ENCODE measurements at regions not wholly inside any gene's neighbourhood (a gene's known extent, or its start where the extent isn't known, plus 50 kb on each side); places are given as distances from the start of the nearest gene placed in this dataset.
"Not testable (repeated sequence)": the region's sequence is repeated elsewhere in the genome, so short reads cannot be mapped to it uniquely, and the experiment has no call there.

DNA sequence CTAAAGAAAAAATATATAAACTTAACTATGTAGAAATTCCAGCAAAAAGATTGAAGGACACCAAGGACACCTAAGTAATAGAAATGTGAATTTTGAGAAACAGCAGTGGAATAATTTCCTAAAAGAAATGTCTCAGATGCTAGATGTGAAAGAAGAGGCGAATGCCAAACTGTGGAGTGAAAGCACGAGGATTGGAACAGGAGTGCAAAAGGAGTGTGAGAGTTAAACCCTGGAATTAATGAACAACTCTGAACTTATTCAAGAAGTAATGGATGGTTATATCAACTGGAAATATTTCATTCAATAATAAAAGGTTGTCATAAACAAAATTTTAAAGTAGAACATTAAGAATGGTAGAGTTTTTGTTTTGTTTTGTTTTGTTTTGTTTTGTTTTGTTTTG lies 78.5 kb upstream of the SGIP1 start:
- no peak for DNase-seq

DNA sequence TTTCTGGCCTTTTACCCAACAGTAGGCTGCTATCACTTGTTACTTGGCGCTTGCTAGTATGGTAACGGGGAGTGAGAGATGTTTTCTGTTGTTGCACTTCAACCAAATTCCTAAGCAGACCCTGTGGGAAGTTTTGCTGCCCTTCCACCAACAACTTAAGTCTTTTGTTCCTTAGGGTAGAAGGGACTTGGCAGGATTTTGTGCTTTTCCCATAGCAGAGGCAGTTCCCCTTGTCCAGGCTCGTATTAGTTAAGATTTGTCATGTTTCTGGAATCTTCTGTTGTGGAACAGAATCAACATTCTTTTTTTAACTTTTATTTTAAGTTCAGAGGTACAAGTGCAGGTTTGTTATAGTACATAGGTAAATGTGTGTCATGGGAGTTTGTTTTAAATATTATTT lies 73.2 kb upstream of the SGIP1 start:
- DNase-seq, result no peak

DNA sequence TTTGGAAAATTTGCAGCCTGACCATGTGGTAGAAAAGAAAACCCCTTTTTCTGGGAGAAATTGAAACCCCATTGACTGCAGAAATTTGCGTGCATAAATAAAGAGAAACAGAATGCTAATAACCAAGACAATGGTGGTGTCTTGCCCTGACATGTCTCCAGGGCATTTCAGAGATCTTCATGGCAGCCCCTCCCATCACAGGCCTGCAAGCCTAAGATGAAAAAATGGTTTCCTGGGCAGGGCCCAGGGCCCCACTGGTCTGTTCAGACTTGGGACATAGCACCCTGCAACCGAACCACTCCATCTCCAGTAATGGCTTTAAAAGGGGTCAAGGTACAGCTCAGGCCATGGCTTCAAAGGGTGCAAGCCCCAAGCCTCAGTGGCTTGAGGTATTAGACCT lies 71.6 kb upstream of the SGIP1 start:
- no peak for DNase-seq

DNA sequence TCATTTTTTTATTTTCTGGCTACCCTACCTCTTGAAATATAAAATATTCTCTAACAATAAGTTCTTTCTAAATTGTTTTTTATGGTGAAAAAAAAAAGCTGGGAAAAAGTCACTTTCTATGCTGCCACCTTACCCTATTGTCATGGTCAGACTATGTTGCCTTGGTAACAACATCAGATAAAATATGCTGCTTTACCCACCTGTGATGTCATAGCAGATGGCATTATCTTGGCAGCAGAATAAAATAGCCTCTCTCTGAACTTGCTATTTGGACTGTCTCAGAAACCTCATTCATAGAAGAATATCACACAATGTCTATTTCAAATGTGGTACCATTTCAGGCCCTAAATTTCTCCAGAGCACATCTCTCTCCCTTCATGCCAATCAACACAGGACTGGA lies 69.6 kb upstream of the SGIP1 start:
- DNase-seq, result no peak

DNA sequence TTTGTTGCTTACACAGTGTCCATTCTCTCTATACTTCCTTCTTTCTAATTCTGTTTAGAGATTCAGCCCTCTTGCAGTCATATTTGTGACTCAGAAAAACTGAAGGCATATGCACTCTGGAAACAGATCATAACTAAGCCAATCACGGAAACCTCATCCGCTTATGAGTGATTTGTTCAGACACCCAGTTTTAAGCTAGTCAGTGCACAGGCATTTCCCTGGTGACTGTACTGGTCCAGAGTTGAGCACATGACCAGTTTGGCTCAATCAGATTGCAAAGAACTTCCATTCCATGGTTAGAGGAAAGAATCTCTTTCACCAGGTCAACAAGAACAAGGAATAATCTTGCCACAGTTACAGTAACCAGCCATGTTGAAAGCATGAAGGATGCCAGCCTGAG lies 69.2 kb upstream of the SGIP1 start:
- no peak for DNase-seq

DNA sequence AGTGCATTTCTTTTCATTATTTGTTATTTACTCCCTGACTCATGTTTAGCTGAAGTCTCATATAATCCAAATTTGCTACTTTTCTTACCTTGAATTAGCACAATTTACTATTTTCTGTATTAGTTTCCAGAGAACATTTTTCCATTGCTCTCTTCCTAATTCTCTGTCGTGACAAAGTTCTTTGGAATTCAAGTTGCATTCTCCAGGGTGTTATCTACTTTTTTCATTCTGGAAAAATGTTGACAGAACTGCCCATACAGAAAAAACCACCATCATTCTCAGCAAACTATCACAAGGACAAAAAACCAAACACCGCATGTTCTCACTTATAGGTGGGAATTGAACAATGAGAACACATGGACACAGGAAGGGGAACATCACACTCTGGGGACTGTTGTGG lies 67.3 kb upstream of the SGIP1 start:
- DNase-seq, result not testable (repeated sequence)

DNA sequence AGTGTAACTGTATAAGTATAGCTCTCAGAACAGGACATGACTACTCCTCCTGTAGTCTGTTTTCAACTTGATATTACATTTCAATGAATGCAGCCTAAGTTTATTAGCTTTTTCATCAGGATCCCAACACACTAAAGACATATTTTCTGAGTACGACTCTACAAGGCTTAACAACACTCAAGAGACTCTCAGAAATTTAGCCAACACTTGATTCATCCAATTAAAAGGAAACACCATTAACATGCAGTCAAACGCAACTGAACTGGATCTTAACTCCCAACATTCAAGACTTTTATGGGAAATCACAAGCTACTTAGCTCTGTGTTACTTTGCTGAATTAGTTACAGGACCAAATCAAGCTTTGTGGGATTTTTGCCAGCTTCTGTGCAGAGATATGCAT lies 65.2 kb upstream of the SGIP1 start:
- DNase-seq, result no peak

DNA sequence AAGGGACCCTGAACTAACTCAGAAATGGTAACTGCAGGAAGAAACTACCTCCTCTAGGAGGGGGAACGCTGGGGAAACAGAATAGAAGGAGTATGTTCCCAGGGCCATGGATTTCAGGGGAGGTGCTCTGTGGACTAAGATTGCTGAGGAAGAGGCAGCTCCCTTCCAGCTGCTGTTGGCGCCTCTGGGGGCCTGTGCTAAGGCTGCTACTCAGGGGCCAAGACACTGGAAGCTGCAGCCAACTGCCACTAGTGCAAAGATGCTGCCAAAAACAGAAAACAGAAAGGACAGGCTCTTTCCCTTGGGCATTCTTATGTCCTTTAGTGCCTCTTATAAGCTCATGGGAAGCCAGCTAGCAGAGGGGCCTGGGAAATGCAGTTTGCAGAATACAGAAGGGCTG lies 58.0 kb upstream of the SGIP1 start:
- no peak for DNase-seq

DNA sequence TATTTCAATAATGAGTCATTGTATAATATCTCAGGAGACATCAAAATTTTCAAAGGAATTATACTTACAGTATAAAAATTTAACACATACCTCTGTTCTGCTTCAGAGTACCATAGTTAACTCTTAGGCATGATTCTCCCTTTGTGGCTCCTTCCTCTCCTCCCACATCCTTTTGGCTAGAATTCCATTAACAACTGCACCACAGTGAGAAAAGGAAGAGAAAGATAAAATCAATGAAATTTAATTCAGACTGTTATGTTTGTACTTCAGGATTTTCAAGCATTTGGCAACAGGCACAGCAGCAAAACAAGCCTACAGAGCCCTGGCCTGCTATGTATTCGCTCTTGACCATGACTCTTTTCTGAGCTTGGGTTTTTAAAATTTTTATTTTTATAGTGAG lies 57.2 kb upstream of the SGIP1 start:
- DNase-seq, result peak in 1 of 58 donors; percentile 35

DNA sequence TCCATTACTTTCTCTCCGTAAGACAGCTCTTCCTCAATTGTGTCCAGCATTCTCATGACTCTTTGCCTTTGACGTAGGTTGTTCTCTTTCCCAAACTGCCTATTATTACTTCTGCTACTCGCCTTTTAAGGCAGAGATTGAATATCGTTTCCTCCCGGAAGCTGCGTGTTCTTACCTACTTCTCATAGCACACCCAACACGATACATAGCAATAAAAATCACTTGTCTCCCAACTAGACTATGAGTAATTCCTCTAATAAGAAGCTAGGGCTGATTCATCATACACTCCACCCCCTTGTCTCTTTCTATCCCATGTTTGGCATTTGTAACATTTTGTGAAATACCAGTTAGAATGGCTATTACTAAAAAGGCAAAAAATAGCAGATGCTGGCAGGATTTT lies 55.8 kb upstream of the SGIP1 start:
- peak in 2 of 58 donors; percentile 3 to 40 for DNase-seq

DNA sequence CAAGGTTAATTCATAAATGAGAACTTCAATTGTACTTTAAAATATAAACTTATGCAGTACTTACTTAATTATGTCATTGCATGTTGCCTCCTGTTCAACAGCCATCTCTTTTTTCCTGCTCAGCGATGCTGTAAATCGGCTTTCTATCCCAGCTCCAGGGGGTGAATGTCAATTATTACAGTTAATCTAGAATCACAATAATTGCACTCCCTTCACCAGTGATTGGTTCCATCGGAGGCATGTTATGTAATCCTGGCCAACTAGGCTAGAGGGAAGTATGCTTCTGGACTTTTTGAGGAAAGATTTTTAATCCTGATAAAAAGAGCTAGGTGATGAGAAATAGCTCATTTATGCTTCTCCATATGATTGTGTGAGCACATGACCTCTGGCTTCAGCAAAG lies 53.8 kb upstream of the SGIP1 start:
- DNase-seq, result no peak

DNA sequence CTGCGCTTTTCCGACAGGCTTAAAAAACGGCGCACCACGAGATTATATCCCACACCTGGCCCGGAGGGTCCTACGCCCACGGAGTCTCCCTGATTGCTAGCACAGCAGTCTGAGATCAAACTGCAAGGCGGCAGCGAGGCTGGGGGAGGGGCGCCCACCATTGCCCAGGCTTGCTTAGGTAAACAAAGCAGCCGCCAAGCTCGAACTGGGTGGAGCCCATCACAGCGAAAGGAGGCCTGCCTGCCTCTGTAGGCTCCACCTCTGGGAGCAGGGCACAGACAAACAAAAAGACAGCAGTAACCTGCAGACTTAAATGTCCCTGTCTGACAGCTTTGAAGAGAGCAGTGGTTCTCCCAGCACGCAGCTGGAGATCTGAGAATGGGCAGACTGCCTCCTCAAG lies 52.7 kb upstream of the SGIP1 start:
- DNase-seq, result not testable (repeated sequence)
